GM12865 (cell line): ENCODE measurements at regions not wholly inside any gene's neighbourhood (a gene's known extent, or its start where the extent isn't known, plus 50 kb on each side); places are given as distances from the start of the nearest gene placed in this dataset.
"Not testable (repeated sequence)": the region's sequence is repeated elsewhere in the genome, so short reads cannot be mapped to it uniquely, and the experiment has no call there.

ENCODE experiments used
- DNase-seq: peaks from one replicate; pipeline ENCODE4 v3.0.0; 2010; ENCODE audit warnings: low read depth
- H3K4me3 ChIP-seq: 2 replicates; pipeline ENCODE4 v1.5.1; 2011; ENCODE audit warnings: mild to moderate bottlenecking, low read depth, low read length, control low read depth
- TF ChIP-seq, protein P1 (sequence below): IDR thresholded peaks from 2 replicates; pipeline ENCODE4 v1.5.1; 2011; ENCODE audit warnings: low read length, control low read depth, low read depth, inconsistent platforms; ENCODE audit not compliant: insufficient read depth; ENCODE audit errors: missing control alignments

DNA sequence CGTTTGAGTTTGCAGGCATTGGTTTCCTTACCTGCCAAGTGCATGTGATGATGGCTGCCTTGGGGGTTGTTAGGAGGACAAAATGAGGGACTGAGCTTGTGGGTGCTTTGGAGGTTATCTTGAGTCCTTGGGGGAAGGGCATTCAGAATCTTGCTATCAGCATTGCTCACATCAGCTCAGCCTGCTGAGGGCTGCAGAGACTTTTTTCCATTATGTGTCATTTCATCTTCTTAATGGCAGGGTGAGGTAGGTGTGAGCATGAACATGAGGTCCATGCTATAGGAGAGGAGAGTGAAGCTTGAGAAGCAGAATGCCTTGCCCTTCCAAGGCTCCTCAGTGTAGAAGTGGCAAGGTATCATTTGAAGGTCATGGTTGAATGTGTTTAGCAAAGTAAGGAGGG lies 112.3 kb downstream of the MIAT start:
- H3K4me3 ChIP-seq = no peak overlapping the region
- DNase-seq = no peak
- TF ChIP-seq, protein P1, sequence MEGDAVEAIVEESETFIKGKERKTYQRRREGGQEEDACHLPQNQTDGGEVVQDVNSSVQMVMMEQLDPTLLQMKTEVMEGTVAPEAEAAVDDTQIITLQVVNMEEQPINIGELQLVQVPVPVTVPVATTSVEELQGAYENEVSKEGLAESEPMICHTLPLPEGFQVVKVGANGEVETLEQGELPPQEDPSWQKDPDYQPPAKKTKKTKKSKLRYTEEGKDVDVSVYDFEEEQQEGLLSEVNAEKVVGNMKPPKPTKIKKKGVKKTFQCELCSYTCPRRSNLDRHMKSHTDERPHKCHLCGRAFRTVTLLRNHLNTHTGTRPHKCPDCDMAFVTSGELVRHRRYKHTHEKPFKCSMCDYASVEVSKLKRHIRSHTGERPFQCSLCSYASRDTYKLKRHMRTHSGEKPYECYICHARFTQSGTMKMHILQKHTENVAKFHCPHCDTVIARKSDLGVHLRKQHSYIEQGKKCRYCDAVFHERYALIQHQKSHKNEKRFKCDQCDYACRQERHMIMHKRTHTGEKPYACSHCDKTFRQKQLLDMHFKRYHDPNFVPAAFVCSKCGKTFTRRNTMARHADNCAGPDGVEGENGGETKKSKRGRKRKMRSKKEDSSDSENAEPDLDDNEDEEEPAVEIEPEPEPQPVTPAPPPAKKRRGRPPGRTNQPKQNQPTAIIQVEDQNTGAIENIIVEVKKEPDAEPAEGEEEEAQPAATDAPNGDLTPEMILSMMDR = no peak

DNA sequence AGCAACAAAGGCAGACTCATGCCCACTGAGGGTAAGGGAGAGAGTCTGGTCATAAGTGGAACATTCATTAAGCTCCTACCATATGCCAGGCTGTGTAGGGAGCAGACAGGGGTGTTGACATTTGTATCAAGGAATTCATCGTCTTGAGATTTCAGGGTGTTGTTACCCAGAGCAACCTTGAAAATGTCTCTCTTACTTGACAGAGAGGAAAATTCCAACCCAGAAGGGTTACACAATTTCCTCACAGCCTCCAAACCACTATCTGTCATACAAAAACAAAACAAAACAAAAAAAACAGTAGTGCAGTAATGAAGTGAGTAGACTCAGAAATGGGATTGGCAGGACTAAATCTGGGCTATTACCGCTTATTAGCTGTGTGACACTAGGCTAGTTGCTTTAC lies 113.2 kb downstream of the MIAT start:
- DNase-seq = no peak
- H3K4me3 ChIP-seq = no peak overlapping the region
- TF ChIP-seq, protein P1 = no peak

DNA sequence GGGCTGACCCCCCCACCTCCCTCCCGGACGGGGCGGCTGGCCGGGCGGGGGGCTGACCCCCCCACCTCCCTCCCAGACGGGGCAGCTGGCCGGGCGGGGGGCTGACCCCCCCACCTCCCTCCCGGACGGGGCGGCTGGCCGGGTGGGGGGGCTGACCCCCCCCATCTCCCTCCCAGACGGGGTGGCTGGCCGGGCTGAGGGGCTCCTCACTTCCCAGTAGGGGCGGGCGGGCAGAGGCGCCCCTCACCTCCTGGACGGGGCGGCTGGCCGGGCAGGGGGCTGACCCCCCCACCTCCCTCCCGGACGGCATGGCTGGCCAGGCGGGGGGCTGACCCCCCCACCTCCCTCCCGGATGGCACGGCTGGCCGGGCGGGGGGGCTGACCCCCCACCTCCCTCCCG lies 115.7 kb downstream of the MIAT start:
- H3K4me3 ChIP-seq, DNase-seq: not testable (repeated sequence)

DNA sequence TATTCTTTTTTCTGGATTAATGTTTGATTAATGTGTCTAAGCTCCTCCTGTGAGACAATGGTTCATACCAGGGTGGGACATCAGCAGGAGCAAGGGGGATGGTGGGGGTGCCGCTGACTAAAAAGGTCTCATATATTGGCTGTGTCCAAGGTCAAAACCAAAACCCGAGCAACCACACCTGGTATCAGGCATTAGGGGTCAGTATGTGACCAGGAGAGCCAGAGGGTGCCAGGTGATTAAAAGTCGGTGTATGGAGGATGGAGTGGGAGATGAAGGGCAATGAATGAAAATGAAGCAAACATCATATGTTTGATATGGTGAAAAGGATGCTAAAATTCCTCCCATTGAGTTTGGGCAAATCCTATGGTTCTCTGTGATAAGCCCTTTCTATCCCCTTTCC lies 118.0 kb downstream of the MIAT start:
- TF ChIP-seq, protein P1 = no peak
- no peak overlapping the region for H3K4me3 ChIP-seq
- DNase-seq = no peak

DNA sequence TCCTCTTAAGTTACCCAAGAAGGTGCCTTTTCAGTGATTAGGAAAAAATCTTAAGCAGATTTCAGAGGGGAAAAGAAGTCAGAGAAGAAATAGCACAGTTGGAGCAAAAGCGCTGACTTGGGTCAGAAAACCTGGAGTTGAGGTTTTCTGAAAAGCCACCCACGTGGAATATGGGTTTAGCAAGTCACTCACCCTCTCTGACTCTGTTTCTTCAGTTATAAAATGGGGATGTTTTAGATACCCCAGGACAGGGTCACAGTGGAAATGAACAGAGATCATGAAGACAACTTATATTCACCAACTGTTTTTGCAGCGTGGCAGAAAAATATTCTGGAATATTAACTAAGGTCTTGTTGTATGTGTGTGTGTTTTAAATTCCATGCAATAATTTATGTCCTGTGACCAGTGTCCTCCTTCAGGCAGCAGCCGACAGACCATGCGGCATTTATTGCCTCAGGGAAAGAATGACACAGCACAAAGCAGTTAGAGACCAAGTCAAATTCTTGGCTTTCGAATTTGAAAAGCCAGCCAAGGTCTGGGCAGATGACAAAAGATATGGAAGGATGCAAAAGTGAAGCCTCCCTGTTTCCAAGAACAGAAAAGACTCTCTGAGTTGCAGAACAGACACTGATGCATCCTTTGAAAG lies 119.9 kb downstream of the MIAT start:
- no peak for DNase-seq
- TF ChIP-seq, protein P1 = no peak
- no peak overlapping the region for H3K4me3 ChIP-seq

DNA sequence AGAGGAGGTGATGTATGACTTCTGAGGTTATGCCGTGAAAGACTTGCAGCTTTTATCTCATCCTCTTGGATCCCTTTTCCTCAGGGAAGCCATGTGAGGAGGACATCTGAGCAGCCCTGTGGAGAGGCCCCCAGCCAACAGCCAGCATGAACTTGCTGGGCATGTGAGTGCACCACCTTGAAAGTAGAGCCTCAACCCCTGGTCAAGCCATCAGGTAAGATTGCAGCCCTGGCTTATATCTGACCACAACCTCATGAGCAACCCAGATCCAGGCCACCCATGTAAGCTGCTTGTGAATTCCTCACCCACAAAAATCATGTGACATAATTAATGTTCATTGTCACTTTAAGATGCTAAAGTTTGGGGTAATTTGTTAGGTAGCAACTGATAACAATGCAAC lies 121.0 kb downstream of the MIAT start:
- TF ChIP-seq, protein P1 = no peak

DNA sequence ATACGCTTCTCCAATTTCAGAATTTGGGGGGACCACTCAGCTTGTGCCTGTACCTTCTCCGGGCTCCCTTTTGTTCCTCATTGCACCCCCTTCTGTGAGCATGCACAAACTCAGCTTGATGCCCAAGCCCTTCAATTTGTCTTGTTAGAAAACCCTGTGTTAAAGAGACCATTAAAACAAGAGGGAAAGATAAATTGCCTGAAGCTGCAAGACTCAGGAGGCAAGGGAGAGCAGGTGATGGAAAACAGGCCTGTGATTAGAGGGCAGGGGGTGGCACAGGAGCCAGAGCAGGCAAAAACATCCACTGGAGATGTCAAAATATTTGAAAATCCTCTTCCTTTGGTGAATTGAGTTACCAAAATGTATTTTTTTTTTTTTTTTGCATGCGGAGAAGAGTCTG lies 121.7 kb downstream of the MIAT start:
- H3K4me3 ChIP-seq = no peak overlapping the region
- TF ChIP-seq, protein P1 = no peak
- DNase-seq = no peak

More for the DNA sequence above, 121.0 kb downstream of the MIAT start:
- no peak overlapping the region for H3K4me3 ChIP-seq
- no peak for DNase-seq
